Fibroblast of lung (primary cell): ENCODE measurements at regions not wholly inside any gene's neighbourhood (a gene's known extent, or its start where the extent isn't known, plus 50 kb on each side); places are given as distances from the start of the nearest gene placed in this dataset.

Experiments used
- DNase-seq, 2 donors: peaks; one replicate each; pipeline versions ENCODE4 v3.0.0 to v3.0.0-alpha.2; 2010; ENCODE audit warnings: low read depth in 2 of 2
- H2AFZ ChIP-seq: 2 replicates; pipeline ENCODE4 v1.5.1; 2012; ENCODE audit warnings: low read length, control low read depth, inconsistent platforms
- H3K27ac ChIP-seq: 2 replicates; pipeline ENCODE4 v1.5.1; 2011; ENCODE audit warnings: low read length, control low read depth; ENCODE audit not compliant: insufficient read depth
- H3K27me3 ChIP-seq: 2 replicates; pipeline ENCODE4 v1.5.1; 2011; ENCODE audit warnings: mild to moderate bottlenecking, low read length; ENCODE audit not compliant: control insufficient read depth, insufficient read depth
- H3K36me3 ChIP-seq: 2 replicates; pipeline ENCODE4 v1.5.1; 2011; ENCODE audit warnings: low read length; ENCODE audit not compliant: control insufficient read depth, insufficient read depth
- H3K4me1 ChIP-seq: 2 replicates; pipeline ENCODE4 v1.5.1; 2011; ENCODE audit warnings: low read length; ENCODE audit not compliant: control insufficient read depth, insufficient read depth; ENCODE audit errors: extremely low read depth
- H3K4me2 ChIP-seq: 2 replicates; pipeline ENCODE4 v1.5.1; 2011; ENCODE audit warnings: low read length, control low read depth; ENCODE audit not compliant: insufficient read depth; ENCODE audit errors: extremely low read depth
- H3K4me3 ChIP-seq, 4 experiments: fragments of 200-600 bp in 1 of 4; sonication (generic) in 1 of 4; replicated peaks in 1 of 4; 2 replicates each; pipeline ENCODE4 v1.5.1; 2011 to 2016; ENCODE audit warnings: low read length in 4 of 4, low read depth in 3 of 4, mild to moderate bottlenecking in 3 of 4, control low read depth in 2 of 4, inconsistent platforms in 1 of 4, mixed read lengths in 1 of 4; ENCODE audit not compliant: insufficient read depth in 1 of 4; ENCODE audit errors: control extremely low read depth in 1 of 4
- H3K79me2 ChIP-seq: 2 replicates; pipeline ENCODE4 v1.5.1; 2012; ENCODE audit warnings: mild to moderate bottlenecking, low read length, inconsistent platforms; ENCODE audit not compliant: control insufficient read depth, insufficient read depth
- H3K9ac ChIP-seq: 2 replicates; pipeline ENCODE4 v1.5.1; 2011; ENCODE audit warnings: mild to moderate bottlenecking, low read length, control low read depth; ENCODE audit not compliant: insufficient read depth
- H3K9me3 ChIP-seq: 2 replicates; pipeline ENCODE4 v1.5.1; 2012; ENCODE audit warnings: low read depth, low read length; ENCODE audit not compliant: control insufficient read depth, insufficient read depth
- H4K20me1 ChIP-seq: 2 replicates; pipeline ENCODE4 v1.5.1; 2011; ENCODE audit warnings: low read length; ENCODE audit not compliant: control insufficient read depth, insufficient read depth; ENCODE audit errors: extremely low read depth
- CTCF ChIP-seq, 2 donors: IDR thresholded peaks in 1 of 2; conservative IDR thresholded peaks in 1 of 2; 1 replicate in 1 of 2; 2 replicates in 1 of 2; pipeline ENCODE4 v1.5.1; 2011 to 2012; ENCODE audit warnings: low read length in 2 of 2, control low read depth in 1 of 2, inconsistent platforms in 1 of 2, low read depth in 1 of 2, mild to moderate bottlenecking in 1 of 2
- EZH2 ChIP-seq: IDR thresholded peaks from 2 replicates; pipeline ENCODE4 v1.5.1; 2012; ENCODE audit warnings: low read length, control low read depth, mild to moderate bottlenecking; ENCODE audit errors: missing control alignments

- no peaks in the 10 kb centered on the region for H4K20me1 ChIP-seq
- H3K79me2 ChIP-seq: no peaks in the 10 kb centered on the region
- no peaks in the 10 kb centered on the region for H3K9me3 ChIP-seq
- no peaks in the 10 kb centered on the region for H3K36me3 ChIP-seq
- no peak overlapping the region for H3K9ac ChIP-seq
- no peaks in the 10 kb centered on the region for H3K4me1 ChIP-seq
- H3K27me3 ChIP-seq: no peaks in the 10 kb centered on the region
- TF ChIP-seq CTCF (conservative IDR thresholded peaks at IDR 0.05 in 1 of 2, IDR thresholded peaks at IDR 0.05 in 1 of 2; ENCODE audit: low read depth in 1 of 2, low read length in 2 of 2) (no peak), EZH2 (no peak)
- H3K4me3 ChIP-seq: no peak overlapping the region
- DNase-seq: no peak
- no peak overlapping the region for H2AFZ ChIP-seq
- no peak overlapping the region for H3K27ac ChIP-seq
- no peak overlapping the region for H3K4me2 ChIP-seq
Observed at GRCh38 chr10:125449571-125449970, 233.4 kb downstream of the TEX36 start.

GRCh38 chr10:125448596-125448995 lies 234.4 kb downstream of the TEX36 start:
- H3K4me2 ChIP-seq: no peak overlapping the region
- no peak overlapping the region for H3K4me3 ChIP-seq
- no peaks in the 10 kb centered on the region for H3K36me3 ChIP-seq
- no peak overlapping the region for H3K9ac ChIP-seq
- H3K4me1 ChIP-seq: no peaks in the 10 kb centered on the region
- H2AFZ ChIP-seq: no peak overlapping the region
- H3K79me2 ChIP-seq: no peaks in the 10 kb centered on the region
- H3K27me3 ChIP-seq: no peaks in the 10 kb centered on the region
- TF ChIP-seq CTCF (conservative IDR thresholded peaks at IDR 0.05 in 1 of 2, IDR thresholded peaks at IDR 0.05 in 1 of 2; ENCODE audit: low read depth in 1 of 2, low read length in 2 of 2) (peak; percentile 33 to 52), EZH2 (no peak)
- no peaks in the 10 kb centered on the region for H3K9me3 ChIP-seq
- peak in 1 of 2 donors; percentile 5 for DNase-seq
- H3K27ac ChIP-seq: no peak overlapping the region
- no peaks in the 10 kb centered on the region for H4K20me1 ChIP-seq

- H3K4me2 ChIP-seq: no peak overlapping the region
- H3K27me3 ChIP-seq: no peaks in the 10 kb centered on the region
- H2AFZ ChIP-seq: no peak overlapping the region
- H3K9me3 ChIP-seq: no peaks in the 10 kb centered on the region
- no peak overlapping the region for H3K9ac ChIP-seq
- TF ChIP-seq EZH2 (no peak), CTCF (conservative IDR thresholded peaks at IDR 0.05 in 1 of 2, IDR thresholded peaks at IDR 0.05 in 1 of 2; ENCODE audit: low read depth in 1 of 2, low read length in 2 of 2) (no peak)
- DNase-seq: no peak
- H3K4me3 ChIP-seq: no peak overlapping the region
- H4K20me1 ChIP-seq: no peaks in the 10 kb centered on the region
- no peaks in the 10 kb centered on the region for H3K36me3 ChIP-seq
- H3K27ac ChIP-seq: no peak overlapping the region
- H3K4me1 ChIP-seq: no peaks in the 10 kb centered on the region
- H3K79me2 ChIP-seq: no peaks in the 10 kb centered on the region
Observed at GRCh38 chr10:125444790-125445189, 238.2 kb downstream of the TEX36 start.
